Peyer's patch (tissue), 4 donors: ENCODE measurements at regions not wholly inside any gene's neighbourhood (a gene's known extent, or its start where the extent isn't known, plus 50 kb on each side); places are given as distances from the start of the nearest gene placed in this dataset.

Experiments used
- DNase-seq, 3 donors: peaks; one replicate each; pipeline ENCODE4 v3.0.0-alpha.2; 2017 to 2019
- H3K27ac ChIP-seq, 4 donors: fragments of 200-600 bp; sonication (generic); one replicate each; pipeline ENCODE4 v1.5.1; 2016 to 2019
- H3K27me3 ChIP-seq, 2 donors: fragments of 200-600 bp; sonication (generic); one replicate each; pipeline ENCODE4 v1.5.1; 2019
- H3K36me3 ChIP-seq, 3 donors: fragments of 200-600 bp; sonication (generic); one replicate each; pipeline ENCODE4 v1.5.1; 2016 to 2019
- H3K4me1 ChIP-seq, 4 donors: fragments of 200-600 bp; sonication (generic); one replicate each; pipeline ENCODE4 v1.5.1; 2016 to 2019
- H3K4me3 ChIP-seq, 4 donors: fragments of 200-600 bp; sonication (generic); 1 replicate in 3 of 4; 2 replicates in 1 of 4; pipeline ENCODE4 v1.5.1; 2016 to 2019; ENCODE audit warnings: mild to moderate bottlenecking in 1 of 4
- H3K9me3 ChIP-seq, 4 donors: fragments of 200-600 bp; sonication (generic); one replicate each; pipeline ENCODE4 v1.5.1; 2016 to 2019; ENCODE audit warnings: mild to moderate bottlenecking in 1 of 4
- POLR2A ChIP-seq, 2 donors: fragments of 450-650 bp; IDR thresholded peaks; one replicate each; pipeline ENCODE4 v1.5.1; 2017; ENCODE audit warnings: antibody characterized with exemption in 2 of 2, mild to moderate bottlenecking in 2 of 2, moderate library complexity in 2 of 2
- TF ChIP-seq, protein P1 (sequence below), 6 experiments: fragments of 450-650 bp in 4 of 6; fragments of 200-600 bp in 2 of 6; sonication (generic) in 1 of 6; IDR thresholded peaks; one replicate each; pipeline ENCODE4 v1.5.1; 2017 to 2019; ENCODE audit warnings: antibody characterized with exemption in 6 of 6, mild to moderate bottlenecking in 3 of 6, moderate library complexity in 1 of 6

- H3K9me3 ChIP-seq = no peaks in the 10 kb centered on the region
- no peak for DNase-seq
- H3K27ac ChIP-seq = no peak overlapping the region
Observed at GRCh38 chr20:9945408-9945807, 89.4 kb upstream of the ANKEF1 start.

GRCh38 chr20:9942736-9943135, 92.1 kb upstream of the ANKEF1 start:
- Histone ChIP-seq H3K27me3 (no peaks in the 10 kb centered on the region), H3K4me1 (no peaks in the 10 kb centered on the region), H3K4me3 (no peak overlapping the region), H3K9me3 (no peaks in the 10 kb centered on the region), H3K36me3 (no peaks in the 10 kb centered on the region), H3K27ac (no peak overlapping the region)
- no peak for DNase-seq
- TF ChIP-seq, protein P1, sequence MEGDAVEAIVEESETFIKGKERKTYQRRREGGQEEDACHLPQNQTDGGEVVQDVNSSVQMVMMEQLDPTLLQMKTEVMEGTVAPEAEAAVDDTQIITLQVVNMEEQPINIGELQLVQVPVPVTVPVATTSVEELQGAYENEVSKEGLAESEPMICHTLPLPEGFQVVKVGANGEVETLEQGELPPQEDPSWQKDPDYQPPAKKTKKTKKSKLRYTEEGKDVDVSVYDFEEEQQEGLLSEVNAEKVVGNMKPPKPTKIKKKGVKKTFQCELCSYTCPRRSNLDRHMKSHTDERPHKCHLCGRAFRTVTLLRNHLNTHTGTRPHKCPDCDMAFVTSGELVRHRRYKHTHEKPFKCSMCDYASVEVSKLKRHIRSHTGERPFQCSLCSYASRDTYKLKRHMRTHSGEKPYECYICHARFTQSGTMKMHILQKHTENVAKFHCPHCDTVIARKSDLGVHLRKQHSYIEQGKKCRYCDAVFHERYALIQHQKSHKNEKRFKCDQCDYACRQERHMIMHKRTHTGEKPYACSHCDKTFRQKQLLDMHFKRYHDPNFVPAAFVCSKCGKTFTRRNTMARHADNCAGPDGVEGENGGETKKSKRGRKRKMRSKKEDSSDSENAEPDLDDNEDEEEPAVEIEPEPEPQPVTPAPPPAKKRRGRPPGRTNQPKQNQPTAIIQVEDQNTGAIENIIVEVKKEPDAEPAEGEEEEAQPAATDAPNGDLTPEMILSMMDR (IDR thresholded peaks at IDR 0.05) = no peak
- TF ChIP-seq POLR2A (IDR thresholded peaks at IDR 0.05) = no peak

More at GRCh38 chr20:9945408-9945807, 89.4 kb upstream of the ANKEF1 start:
- Histone ChIP-seq H3K36me3 (no peaks in the 10 kb centered on the region), H3K4me1 (no peaks in the 10 kb centered on the region), H3K27me3 (no peaks in the 10 kb centered on the region), H3K4me3 (no peak overlapping the region)
- TF ChIP-seq, protein P1 (IDR thresholded peaks at IDR 0.05) = no peak
- no peak for TF ChIP-seq POLR2A (IDR thresholded peaks at IDR 0.05)

GRCh38 chr20:9940329-9940728, 94.5 kb upstream of the ANKEF1 start:
- Histone ChIP-seq H3K4me3 (no peak overlapping the region), H3K36me3 (no peaks in the 10 kb centered on the region), H3K27ac (no peak overlapping the region), H3K27me3 (no peaks in the 10 kb centered on the region), H3K9me3 (no peaks in the 10 kb centered on the region), H3K4me1 (no peaks in the 10 kb centered on the region)
- no peak for DNase-seq
- no peak for TF ChIP-seq POLR2A (IDR thresholded peaks at IDR 0.05)
- TF ChIP-seq, protein P1 (IDR thresholded peaks at IDR 0.05) = no peak

DNA sequence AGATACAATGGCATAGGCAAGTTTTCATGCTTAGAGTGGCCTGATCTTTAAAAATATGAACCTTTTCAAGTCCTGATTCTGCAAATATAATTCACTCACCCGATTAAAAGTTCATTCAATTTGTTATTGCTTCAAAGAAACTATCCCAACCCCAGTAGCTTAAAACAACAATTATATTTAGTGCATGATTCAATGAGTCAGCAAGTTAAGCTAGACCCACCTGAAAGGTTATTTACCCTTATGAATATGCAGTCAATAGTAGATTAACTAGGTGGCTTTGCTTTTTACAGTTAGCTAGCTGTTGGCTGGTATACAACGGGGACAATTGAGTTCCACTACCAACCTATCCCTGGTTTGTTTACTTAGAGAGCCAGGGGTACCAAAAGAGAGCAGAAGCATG, 95.6 kb upstream of the ANKEF1 start:
- no peak overlapping the region for H3K27ac ChIP-seq
- no peaks in the 10 kb centered on the region for H3K36me3 ChIP-seq
- no peaks in the 10 kb centered on the region for H3K9me3 ChIP-seq
- no peak overlapping the region for H3K4me3 ChIP-seq
- no peaks in the 10 kb centered on the region for H3K4me1 ChIP-seq
- DNase-seq = no peak
- TF ChIP-seq POLR2A (IDR thresholded peaks at IDR 0.05) = no peak
- TF ChIP-seq, protein P1 (IDR thresholded peaks at IDR 0.05) = no peak
- H3K27me3 ChIP-seq = no peaks in the 10 kb centered on the region

DNA sequence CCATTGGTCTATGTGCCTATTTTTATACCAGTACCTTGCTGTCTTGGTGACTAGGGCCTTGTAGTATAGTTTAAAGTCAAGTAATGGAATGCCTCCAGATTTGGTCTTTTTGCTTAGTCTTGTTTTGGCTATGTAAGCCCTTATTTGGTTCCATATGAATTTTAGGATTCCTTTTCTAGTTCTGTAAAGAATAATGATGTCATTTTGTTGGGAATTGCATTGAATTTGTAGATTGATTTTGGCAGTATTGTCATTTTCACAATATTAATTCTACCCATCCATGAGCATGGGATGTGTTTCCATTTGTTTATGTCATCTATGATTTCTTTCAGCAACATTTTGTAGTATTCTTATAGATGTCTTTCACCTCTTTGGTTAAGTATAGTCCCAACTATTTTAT, 96.4 kb upstream of the PAK5 start:
- no peaks in the 10 kb centered on the region for H3K36me3 ChIP-seq
- TF ChIP-seq, protein P1 (IDR thresholded peaks at IDR 0.05) = no peak
- TF ChIP-seq POLR2A (IDR thresholded peaks at IDR 0.05) = no peak
- no peaks in the 10 kb centered on the region for H3K27me3 ChIP-seq
- H3K27ac ChIP-seq = no peak overlapping the region
- H3K4me3 ChIP-seq = no peak overlapping the region
- H3K9me3 ChIP-seq = no peaks in the 10 kb centered on the region
- no peaks in the 10 kb centered on the region for H3K4me1 ChIP-seq
- no peak for DNase-seq

- TF ChIP-seq POLR2A (IDR thresholded peaks at IDR 0.05) = no peak
- TF ChIP-seq, protein P1 (IDR thresholded peaks at IDR 0.05) = no peak
- Histone ChIP-seq H3K9me3 (no peaks in the 10 kb centered on the region), H3K4me1 (no peaks in the 10 kb centered on the region), H3K27ac (no peak overlapping the region), H3K36me3 (no peaks in the 10 kb centered on the region), H3K27me3 (no peaks in the 10 kb centered on the region), H3K4me3 (no peak overlapping the region)
- DNase-seq = no peak
Observed at GRCh38 chr20:9930142-9930541, 91.3 kb upstream of the PAK5 start.
